GM21528 (cell line): ENCODE measurements at regions not wholly inside any gene's neighbourhood (a gene's known extent, or its start where the extent isn't known, plus 50 kb on each side); places are given as distances from the start of the nearest gene placed in this dataset.

Source experiments
- ATAC-seq: cut with Tn5 transposase; IDR thresholded peaks from one replicate; pipeline ENCODE4 v1.9.1; 2021; ENCODE audit warnings: mild to moderate bottlenecking, moderate library complexity; ENCODE audit not compliant: unreplicated experiment, low FRiP score

DNA sequence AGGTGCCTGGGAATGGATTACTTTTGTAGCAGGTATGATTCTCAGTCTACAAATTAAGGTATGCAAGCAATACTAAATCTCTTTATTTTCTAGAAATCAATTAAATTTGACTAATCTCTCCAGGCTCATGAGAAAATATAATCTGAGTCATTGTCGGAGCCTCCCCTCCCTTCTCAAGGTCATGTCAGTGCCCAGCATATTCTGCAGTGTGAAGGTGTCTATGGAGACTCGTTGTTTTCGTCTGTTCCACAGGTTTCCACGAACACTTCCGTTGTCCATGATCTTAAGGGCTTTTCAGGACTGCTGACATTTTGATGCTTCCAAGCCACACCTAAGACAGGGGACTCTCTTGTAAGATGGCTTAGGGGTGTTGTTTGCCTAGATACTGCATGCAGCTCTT, 56.6 kb upstream of the SCOC start:
- no peak for ATAC-seq

DNA sequence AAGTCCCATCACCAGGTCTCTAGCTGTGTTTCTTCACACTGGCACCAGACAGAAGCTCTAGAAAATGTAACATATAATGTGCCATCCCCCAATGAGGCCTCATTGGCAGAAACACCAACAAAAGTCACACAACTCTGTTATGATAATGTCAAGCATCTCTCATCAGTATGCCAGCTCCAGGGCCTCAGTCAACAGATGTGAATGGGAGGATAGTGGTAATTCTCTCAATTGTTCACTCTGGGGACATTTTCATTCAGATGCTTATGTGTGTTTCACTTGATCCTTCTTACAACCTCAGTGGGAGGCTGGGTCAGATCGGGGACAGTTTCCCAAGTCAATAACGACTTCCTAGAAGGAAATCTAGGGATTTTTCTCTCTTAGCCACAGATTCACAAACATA, 57.5 kb upstream of the SCOC start:
- no peak for ATAC-seq

DNA sequence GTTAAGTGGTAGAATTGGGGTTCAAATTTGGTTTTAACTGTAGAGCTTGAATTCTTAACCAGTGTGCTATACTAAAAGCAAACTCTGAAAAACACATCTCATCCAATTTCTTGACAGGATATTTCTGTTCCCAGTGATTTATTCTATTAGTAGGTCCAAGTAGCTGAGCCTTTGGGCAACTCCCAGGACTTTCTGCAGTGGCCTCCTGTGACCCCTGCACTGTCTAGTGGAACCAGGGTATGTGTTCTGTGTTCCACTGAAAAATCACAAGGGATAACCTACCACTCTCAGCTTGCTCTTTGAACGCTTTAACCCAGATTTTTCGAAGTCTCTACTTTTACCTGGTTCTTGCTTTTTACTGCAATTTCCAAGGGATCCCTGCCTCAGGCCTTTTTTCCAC, 58.0 kb upstream of the SCOC start:
- no peak for ATAC-seq

DNA sequence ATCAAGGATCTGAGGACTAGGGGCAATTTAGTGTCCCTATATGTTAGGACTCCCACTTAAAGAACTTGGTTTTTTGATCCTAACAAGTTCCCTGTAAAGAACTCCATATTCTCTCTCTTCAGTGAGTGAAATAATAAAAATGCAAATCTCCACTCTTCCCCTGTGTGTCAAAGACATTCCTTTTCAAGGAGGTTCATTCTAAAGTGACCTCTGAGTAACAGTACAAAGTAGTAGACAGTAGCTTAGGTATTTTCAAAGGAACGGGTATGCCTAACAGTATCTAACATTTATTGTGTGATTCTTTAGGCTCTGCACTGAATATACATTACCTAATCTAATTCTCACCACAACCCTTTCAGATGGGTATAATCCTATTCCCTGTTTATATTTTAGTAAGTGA, 58.4 kb upstream of the SCOC start:
- no peak for ATAC-seq

DNA sequence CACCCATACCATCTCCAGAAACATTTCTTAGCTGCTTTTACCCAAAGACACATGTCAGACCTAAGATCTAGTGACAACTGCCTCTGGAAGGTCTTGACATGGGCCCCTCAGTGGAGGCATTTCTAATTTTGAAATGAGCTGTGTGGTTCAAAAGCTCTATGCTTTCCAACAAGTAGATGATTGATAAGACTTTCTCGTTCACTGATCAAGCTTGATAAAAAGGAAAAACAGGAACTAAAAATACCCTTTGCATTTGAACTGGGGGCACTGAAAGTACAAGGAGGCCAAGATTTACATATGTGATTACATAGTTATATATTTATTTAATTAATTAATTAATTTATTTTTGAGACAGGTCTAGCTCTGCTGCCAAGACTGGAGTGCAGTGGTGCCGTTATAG, 61.3 kb upstream of the SCOC start:
- no peak for ATAC-seq

DNA sequence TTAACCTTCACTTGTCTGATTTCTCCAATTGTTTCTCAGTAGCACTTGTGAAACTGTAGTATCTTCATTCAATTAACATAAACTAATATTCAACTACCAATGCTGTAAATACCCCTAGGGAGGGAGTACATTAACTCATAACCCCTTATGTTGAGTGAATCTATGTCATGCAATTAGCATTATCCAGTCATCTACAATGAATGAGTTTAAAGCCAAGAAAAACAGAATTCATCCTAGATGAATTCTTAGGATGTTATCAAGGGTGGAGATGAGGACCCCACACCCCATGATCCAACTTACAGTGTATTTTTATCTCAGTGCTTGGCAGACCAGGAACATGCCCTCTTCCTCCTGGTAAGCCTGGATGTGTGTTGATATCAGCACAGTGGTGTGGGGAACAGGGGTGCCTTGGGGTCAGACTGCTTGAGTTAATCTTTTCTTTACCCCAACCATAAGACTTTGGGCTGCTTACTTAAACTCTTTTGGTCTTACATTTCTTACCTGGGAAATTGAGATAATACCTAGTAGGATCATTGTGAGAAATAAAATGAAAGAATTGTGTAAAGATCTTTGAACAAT, 62.1 kb upstream of the SCOC start:
- ATAC-seq, result no peak

DNA sequence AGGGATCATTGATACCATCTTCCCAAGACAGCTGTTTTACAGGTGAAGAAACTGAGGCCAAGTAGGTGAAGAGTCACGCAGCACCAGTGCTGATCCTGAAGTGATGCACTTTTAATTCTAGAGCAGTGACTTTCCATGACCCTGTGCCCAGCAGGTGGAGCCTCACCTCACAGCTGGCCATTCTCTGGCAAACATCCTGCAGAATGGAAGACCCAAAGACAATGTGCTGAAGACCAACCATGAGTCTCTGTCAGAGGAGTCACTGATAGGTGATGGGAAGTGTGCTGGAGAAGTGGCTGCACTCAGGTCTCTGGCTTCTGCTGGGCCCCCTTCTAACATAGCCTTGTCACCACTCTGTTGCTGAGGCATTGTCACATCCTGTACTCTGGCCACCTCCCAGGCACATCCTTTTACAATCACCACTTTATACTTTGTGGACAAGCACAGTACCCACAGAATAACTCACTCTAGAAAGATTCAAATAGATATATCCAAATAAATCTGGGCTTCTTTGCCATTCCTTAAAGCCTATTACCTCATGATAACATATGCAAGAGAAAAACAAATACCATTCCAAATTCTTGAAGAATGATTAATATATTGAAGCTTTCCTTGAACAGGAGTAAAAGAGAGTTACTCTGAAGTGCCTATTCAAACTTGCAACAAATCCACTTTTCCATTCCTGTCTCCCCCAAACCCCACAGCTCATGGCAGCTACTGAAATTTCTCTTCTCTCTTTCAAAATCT, 64.1 kb upstream of the SCOC start:
- ATAC-seq, result no peak

DNA sequence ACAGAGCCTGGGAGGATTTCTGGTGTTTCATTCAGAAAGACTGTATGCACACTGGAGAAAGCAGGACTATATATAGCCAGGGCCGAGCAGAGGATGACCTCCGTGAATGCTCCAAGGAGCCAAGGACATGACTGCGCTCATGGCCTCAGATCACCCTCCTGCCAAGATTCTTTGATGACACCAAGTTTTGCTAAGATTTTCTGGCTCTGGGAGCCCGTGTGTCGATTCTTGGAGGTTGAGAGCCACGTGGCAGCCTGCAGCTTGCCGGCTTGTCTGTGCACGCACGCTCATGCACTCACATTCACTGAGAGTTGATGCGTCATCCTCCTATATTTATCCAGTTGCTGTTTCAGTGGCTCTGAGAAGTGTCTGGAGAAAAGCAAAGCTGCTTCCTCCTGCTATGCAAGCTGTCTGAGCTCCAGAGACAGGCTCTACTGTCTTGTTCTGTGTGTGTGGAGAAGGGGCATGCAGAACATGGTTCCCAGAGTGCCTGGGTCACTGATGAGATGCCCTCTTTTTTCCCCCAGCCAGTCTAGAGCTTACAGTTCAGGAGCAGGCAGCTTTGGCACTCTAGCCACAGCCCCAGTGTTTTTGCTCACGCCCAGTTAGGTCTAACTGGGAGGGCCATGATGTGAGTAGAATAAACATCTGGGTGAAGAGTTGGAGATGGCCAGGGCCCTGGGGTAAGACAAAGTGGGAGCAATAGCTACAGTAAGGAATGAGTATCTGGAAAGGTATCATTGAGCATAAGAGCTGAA, 64.9 kb upstream of the SCOC start:
- ATAC-seq, result no peak

DNA sequence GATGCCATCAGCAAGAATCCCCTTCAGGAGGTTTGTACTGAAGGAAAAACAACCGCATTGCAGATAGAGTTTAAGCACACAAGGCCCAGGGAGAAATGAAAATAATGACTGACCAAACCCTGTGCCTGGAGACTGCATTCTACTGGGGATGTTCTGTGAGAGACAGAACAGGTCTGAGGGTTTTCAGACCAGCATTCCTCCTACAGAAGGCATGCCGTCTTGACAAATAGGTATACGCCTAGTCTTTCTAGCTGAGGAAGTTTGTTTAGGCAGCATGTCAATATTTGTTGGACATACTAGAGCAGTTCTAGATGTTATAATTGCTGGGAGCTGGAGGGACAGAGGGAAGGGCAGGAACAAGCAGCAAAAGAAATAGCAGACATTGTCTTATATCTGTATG, 68.4 kb upstream of the SCOC start:
- ATAC-seq, result no peak

DNA sequence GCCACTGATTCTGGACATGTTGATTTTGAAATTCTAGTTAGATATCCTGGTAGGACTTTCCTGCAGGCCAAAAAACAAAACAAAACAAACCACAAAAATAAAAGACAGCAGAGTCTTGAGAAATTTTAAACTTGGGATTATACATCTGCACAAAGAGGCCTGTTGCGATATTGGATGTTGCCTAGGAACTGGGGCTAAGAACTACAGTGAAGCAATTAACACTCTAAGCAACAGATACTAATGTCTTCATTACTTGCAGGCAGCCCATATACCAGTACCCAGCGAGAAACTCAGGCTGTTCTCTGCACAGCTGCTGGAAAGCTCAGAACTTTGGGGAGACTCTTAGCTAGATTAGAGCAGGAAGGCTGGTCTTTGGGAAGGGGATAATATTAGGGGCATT, 69.1 kb upstream of the SCOC start:
- ATAC-seq, result no peak

DNA sequence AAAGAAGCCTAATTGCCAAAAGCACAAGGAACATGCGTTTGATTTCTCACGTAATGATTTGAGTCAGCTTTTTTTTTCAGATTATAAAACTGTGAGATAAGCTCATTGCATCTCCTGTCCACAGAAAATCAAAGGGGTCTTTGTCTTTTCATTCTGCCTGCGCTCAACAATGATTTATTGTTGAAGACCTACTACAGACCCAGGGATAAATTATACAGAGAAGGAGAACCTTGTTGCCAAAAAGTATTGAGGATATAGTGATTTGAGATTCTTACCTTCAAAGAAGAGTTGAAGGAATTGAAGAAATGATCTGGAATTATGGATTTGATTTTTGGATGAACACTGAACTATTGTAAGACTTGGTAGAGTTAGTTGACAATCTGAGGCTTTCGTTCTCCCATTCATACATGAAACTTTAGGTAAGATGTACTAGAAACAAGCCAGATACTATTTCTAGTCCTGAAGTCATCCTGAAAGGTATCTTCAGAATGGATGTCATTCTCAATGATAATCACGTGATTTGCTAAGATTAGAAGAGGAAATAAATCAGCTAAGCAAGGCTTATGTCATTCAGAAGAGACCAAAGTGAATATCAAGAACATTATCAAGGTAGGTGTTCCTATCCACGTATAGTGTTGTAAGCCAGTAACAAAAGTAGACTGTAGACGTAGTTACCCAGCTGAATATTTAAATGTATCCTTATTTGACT, 71.1 kb upstream of the SCOC start:
- ATAC-seq, result no peak

DNA sequence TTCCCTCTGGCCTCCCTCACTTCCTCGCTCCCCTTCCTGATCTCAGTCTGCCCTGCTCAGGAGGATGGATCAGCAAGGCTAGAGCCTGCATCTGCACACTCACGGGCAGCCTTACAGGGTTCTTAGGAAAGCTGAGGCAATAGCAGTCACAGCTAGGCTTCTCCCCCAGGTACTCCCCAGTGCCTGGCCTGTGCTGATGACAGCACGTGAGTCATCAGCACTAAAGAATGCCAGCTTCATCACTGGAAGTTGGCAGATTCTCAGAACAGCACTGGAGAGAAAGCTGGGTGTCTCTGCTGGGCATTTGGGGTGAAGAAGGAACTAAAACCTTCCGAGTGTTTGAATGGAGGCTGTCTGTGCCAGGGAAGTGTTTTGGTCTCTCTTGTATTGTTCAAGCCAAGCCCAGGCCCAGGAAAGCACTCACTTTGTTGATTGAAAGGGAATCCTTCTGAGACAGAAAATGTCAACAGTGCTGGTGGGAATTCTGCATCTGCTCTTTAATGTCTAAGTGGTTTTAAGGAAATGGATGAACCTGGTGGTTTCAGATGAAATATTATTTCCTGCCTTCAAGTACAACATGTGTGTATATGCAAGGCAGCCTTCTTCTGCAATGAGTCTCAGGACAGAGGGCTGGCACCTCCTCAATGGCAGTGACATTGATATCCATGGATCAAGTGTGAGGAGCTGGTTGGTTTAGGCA, 73.0 kb upstream of the SCOC start:
- no peak for ATAC-seq

DNA sequence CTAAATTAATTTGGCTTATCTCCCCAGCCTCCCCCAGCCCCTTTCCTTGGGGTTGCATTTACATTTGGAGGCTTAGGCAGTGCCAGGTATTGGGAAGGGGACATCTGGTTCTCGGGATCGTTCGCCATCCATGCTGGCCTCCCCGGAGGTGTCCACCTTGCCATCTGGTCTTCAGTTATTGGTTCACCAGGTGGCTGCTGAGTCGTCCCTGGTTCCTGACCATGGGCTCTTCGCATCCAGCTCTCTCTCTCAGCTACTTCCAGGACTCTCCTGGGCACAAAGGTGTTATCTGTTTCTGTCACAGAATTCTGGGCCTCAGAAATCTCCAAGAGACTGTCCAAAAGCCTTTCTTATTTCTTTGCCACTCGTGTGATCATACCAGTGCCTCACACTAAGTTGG, 75.4 kb upstream of the SCOC start:
- ATAC-seq, result no peak

DNA sequence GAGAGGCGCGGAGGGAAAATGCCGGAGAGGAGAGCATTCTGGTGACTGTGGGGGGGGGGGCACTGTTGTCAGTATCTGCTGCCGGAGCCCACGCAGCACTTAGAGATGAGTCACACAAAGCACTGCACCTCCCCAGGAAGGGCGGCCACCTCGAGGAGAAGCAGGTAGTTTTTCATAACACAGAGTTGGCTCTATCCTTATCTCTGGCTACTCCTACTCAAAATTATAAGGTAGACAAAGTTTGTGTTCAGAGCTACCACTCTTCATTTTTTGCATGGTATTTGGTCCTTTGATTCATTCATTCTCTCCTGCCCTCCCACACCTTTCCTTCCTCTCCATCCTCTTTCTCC, 76.2 kb upstream of the SCOC start:
- ATAC-seq, result no peak

DNA sequence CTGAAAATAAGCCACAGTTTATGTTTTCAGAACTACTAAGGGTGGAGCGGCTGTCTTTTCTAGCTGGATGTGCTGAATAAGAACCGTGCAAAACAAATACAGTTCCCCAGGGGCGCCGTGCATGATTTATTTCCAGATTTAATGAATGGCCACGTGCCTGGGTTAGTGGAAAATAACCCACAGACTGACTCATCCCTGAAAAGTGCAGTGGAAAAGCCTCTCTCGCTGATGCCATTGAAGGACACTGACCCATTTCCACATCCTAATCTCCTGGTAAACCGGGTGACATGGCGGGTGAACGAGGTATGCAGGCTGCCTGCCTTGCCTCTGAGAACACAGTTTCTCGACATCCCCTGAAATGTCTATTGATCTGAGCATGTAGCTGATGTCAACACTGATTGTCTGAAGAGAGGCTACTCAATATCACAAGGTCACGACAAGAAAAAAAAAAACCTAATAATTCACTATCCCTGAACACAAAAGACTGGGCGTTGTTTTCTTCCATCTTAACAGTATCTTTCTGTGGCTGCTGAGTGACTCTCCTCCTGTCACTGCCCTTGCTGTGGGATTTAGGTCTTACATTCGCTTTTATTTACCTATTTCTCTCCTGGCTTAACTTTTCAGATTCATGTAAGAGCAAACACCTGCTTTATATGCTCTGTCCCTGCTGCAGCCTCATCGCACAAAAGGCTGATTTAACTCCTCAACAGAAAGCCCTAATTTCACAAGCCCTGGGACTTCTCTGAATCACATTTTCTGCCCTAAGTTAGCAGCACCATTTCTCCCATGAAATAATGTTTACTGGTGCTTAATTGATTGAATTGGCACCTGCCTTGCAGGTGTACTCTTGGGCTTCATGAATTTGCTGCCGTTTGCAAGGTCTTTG, 76.9 kb upstream of the SCOC start:
- no peak for ATAC-seq

DNA sequence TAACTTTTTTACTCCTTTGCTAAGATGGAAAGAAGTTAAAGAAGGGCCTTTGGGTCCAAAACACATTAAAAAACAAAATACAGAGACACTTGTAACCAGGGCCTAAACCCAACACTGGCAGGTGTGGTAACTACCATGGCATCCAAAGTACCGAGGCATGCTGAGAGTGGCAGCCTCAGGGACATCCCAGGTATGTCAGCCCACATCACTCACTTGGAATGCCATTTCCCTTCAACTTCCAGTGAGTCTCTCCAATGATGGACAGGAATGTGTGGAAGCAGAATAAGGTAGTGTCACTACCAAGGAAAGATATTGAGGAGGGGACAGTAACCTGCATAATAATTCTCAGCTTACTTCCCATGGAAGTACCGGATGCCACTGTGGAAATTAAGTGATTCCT, 79.5 kb upstream of the SCOC start:
- no peak for ATAC-seq

DNA sequence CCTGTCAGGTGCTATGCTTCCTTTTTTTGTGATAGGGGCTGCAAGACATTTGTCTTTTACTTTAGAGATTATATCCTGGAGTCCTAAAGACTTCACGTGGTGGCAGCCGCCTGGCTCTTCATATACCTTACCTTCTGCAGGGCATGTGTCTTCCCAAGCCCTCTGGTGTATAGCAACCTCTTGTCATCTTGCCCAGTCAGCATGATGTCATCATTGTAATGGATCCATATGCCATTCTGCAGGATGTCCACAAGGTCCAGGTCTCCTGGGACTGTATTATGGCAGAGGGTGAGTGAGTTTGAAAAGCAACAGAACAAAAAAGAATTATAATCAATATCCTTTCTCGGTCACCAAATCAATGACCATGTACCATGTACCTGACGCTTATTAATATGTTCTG, 82.2 kb upstream of the SCOC start:
- no peak for ATAC-seq

DNA sequence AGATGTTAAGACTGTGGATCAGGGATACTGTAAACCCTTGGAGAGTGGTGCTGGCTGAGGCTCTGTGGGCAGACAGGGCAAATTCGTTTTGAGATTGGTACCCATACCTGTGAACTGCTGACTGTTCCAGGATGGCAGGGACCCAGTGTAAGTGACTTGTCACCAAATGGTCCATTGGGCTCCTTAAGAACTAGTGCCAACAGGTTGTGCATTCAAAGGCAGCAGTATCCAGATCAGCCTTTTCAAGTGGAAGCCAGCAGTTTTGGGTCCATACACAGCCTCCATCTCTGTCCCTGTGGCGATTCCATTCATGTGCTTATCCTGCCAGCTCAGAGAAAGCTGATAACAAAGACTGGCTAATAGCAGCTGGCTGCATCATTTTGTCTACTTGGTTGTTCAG, 84.0 kb upstream of the SCOC start:
- no peak for ATAC-seq

DNA sequence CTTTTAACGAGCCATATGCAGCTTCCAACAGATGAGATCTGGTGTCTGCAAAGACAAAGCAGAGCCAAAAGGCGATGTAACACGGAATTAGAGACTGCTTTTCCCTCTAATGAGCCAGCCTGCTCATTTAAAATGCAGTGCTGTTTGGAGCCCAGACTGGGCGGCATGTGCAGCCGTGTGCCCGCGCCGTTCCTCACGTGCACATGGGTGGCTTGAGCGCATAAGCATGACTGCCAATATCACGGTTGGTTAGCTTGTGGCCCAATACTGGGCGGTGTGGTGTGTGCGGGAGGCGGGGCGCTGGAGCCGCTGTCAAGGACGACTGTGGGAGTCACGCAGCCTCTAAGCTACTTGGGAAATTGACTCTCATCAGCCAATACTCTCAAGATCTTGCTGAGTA, 87.0 kb upstream of the SCOC start:
- no peak for ATAC-seq

DNA sequence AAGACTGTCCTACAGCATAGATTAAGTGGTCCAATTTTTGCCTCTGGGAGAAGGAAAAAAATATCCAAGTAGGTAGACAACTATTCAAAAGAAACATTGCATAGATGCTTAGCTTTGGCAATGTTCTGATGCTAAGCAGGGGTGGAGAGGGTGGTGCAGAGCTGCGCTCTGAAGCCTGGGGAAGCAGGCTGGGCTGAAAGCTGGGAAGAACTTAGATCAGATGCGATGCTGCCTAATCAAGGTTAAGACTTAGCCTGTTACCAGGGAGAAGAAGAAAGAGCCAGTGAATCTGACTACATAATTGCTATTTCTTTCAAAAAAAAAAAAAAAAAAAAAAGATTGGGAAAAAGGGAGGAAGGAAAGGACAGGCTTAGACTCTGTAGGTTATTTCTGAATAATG, 89.0 kb upstream of the SCOC start:
- ATAC-seq, result no peak
